HG03558 (cell line): ENCODE measurements at regions not wholly inside any gene's neighbourhood (a gene's known extent, or its start where the extent isn't known, plus 50 kb on each side); places are given as distances from the start of the nearest gene placed in this dataset.

Source experiments
- ATAC-seq: cut with Tn5 transposase; IDR thresholded peaks from one replicate; pipeline ENCODE4 v1.9.1; 2021; ENCODE audit warnings: moderate number of reproducible peaks; ENCODE audit not compliant: unreplicated experiment; ENCODE audit errors: extremely low read depth

- ATAC-seq = no peak
Measured at GRCh38 chr2:203789618-203790017, 78.0 kb upstream of the CTLA4 start.

GRCh38 chr2:203790134-203790852, 77.3 kb upstream of the CTLA4 start:
- ATAC-seq = no peak

- no peak for ATAC-seq
Measured at GRCh38 chr2:203796248-203797010, 71.1 kb upstream of the CTLA4 start.

GRCh38 chr2:203797276-203797675, 70.3 kb upstream of the CTLA4 start:
- ATAC-seq = no peak

- no peak for ATAC-seq
Measured at GRCh38 chr2:203797712-203798111, 69.9 kb upstream of the CTLA4 start.

- no peak for ATAC-seq
Measured at GRCh38 chr2:203798296-203799087, 69.1 kb upstream of the CTLA4 start.

- ATAC-seq = peak; percentile 92
Measured at GRCh38 chr2:203799908-203800307, 67.7 kb upstream of the CTLA4 start.

GRCh38 chr2:203800783-203801182, 66.8 kb upstream of the CTLA4 start:
- no peak for ATAC-seq

GRCh38 chr2:203802342-203803052, 65.1 kb upstream of the CTLA4 start:
- ATAC-seq = no peak

GRCh38 chr2:203803053-203803429, 64.5 kb upstream of the CTLA4 start:
- ATAC-seq = no peak

GRCh38 chr2:203804070-203804469, 63.5 kb upstream of the CTLA4 start:
- ATAC-seq = no peak

- no peak for ATAC-seq
Measured at GRCh38 chr2:203804764-203805485, 62.6 kb upstream of the CTLA4 start.

- ATAC-seq = no peak
Measured at GRCh38 chr2:203805486-203805838, 62.1 kb upstream of the CTLA4 start.

- no peak for ATAC-seq
Measured at GRCh38 chr2:203806761-203807160, 60.8 kb upstream of the CTLA4 start.

- ATAC-seq = no peak
Measured at GRCh38 chr2:203808046-203808750, 59.4 kb upstream of the CTLA4 start.

GRCh38 chr2:203809084-203809521, 58.5 kb upstream of the CTLA4 start:
- no peak for ATAC-seq

GRCh38 chr2:203809991-203810510, 57.5 kb upstream of the CTLA4 start:
- no peak for ATAC-seq

GRCh38 chr2:203811491-203812221, 55.9 kb upstream of the CTLA4 start:
- peak; percentile 57 for ATAC-seq
